Mononuclear cell (primary cell): ENCODE measurements at regions not wholly inside any gene's neighbourhood (a gene's known extent, or its start where the extent isn't known, plus 50 kb on each side); places are given as distances from the start of the nearest gene placed in this dataset.

ENCODE experiments used
- H3K27me3 ChIP-seq: 2 replicates; pipeline ENCODE4 v1.6.0; 2011; ENCODE audit warnings: low read length, control low read depth; ENCODE audit not compliant: insufficient read depth
- H3K4me1 ChIP-seq: 2 replicates; pipeline ENCODE4 v1.5.1; 2011; ENCODE audit warnings: mild to moderate bottlenecking, low read length, control low read depth; ENCODE audit not compliant: insufficient read depth
- H3K4me3 ChIP-seq: 2 replicates; pipeline ENCODE4 v1.5.1; 2011; ENCODE audit warnings: mild to moderate bottlenecking, low read length, moderate library complexity
- H3K9me3 ChIP-seq: 2 replicates; pipeline ENCODE4 v1.5.1; 2011; ENCODE audit warnings: low read depth, mild to moderate bottlenecking, control low read depth, low read length

- no peak overlapping the region for H3K4me3 ChIP-seq
- peaks cover 11% of the 10 kb centered on the region for H3K4me1 ChIP-seq
- no peaks in the 10 kb centered on the region for H3K9me3 ChIP-seq
- peaks cover 2% of the 10 kb centered on the region for H3K27me3 ChIP-seq
These were observed 79.9 kb upstream of the ABCC4 start for GRCh38 chr13:95381212-95381527.

- Histone ChIP-seq H3K4me1 (peaks cover 19% of the 10 kb centered on the region), H3K4me3 (no peak overlapping the region), H3K27me3 (peaks cover 2% of the 10 kb centered on the region), H3K9me3 (no peaks in the 10 kb centered on the region)
These were observed 81.2 kb upstream of the ABCC4 start for GRCh38 chr13:95382411-95382810.

DNA sequence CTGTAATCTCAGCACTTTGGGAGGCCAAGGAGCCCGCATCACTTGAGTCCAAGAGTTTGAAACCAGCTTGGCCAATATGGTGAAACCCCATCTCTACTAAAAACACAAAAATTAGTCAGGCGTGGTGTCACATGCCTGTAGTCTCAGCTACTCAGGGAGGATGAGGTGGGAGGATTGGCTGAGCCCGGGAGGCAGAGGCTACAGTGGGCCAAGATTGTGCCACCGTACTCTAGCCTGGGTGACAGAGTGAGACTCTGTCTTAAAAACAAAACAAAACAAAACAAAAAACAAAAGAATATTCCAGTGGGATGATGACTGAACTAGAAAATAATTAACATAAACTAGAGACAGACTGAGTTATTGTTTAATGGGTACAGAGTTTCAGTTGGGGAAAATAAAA is 81.7 kb upstream of the ABCC4 start:
- H3K9me3 ChIP-seq: no peaks in the 10 kb centered on the region
- H3K4me1 ChIP-seq: peaks cover 24% of the 10 kb centered on the region
- H3K4me3 ChIP-seq: no peak overlapping the region
- H3K27me3 ChIP-seq: peaks cover 2% of the 10 kb centered on the region

- peaks cover 2% of the 10 kb centered on the region for H3K27me3 ChIP-seq
- peaks cover 25% of the 10 kb centered on the region for H3K4me1 ChIP-seq
- H3K4me3 ChIP-seq: no peak overlapping the region
- no peaks in the 10 kb centered on the region for H3K9me3 ChIP-seq
These were observed 84.1 kb upstream of the ABCC4 start for GRCh38 chr13:95385373-95385772.

- peaks cover 24% of the 10 kb centered on the region for H3K4me1 ChIP-seq
- peaks cover 2% of the 10 kb centered on the region for H3K27me3 ChIP-seq
- no peaks in the 10 kb centered on the region for H3K9me3 ChIP-seq
- no peak overlapping the region for H3K4me3 ChIP-seq
These were observed 84.5 kb upstream of the ABCC4 start for GRCh38 chr13:95385798-95386197.

- Histone ChIP-seq H3K4me3 (no peak overlapping the region), H3K27me3 (peaks cover 2% of the 10 kb centered on the region), H3K9me3 (no peaks in the 10 kb centered on the region), H3K4me1 (peaks cover 21% of the 10 kb centered on the region)
These were observed 85.1 kb upstream of the ABCC4 start for GRCh38 chr13:95386370-95386769.

GRCh38 chr13:95387733-95388207 is 86.5 kb upstream of the ABCC4 start:
- H3K27me3 ChIP-seq: peaks cover 2% of the 10 kb centered on the region
- H3K9me3 ChIP-seq: no peaks in the 10 kb centered on the region
- peaks cover 21% of the 10 kb centered on the region for H3K4me1 ChIP-seq
- no peak overlapping the region for H3K4me3 ChIP-seq

GRCh38 chr13:95388420-95389079 is 87.3 kb upstream of the ABCC4 start:
- H3K9me3 ChIP-seq: no peaks in the 10 kb centered on the region
- peaks cover 21% of the 10 kb centered on the region for H3K4me1 ChIP-seq
- no peak overlapping the region for H3K4me3 ChIP-seq
- peaks cover 2% of the 10 kb centered on the region for H3K27me3 ChIP-seq

- Histone ChIP-seq H3K4me3 (no peak overlapping the region), H3K9me3 (no peaks in the 10 kb centered on the region), H3K27me3 (no peaks in the 10 kb centered on the region), H3K4me1 (peaks cover 12% of the 10 kb centered on the region)
These were observed 90.1 kb upstream of the ABCC4 start for GRCh38 chr13:95391362-95391761.

DNA sequence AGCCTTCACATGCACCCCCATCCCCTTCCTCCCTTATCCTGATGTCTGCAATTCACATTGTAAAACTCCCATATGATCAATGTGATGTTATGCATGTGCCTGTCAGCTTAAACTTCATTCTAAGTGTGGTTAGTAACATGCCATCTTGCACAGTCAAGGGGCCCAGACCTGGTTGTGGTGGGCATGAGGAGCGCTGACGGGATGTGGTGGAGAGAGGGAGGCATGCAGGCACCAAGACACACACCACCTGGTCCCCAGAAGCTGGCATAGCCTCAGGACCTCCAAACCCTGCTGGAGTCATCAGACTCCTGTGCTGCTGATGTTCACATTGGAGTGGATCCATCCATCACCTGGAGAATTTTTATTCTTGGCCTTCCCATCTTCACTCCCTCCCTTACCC is 90.5 kb upstream of the ABCC4 start:
- H3K4me3 ChIP-seq: no peak overlapping the region
- peaks cover 8% of the 10 kb centered on the region for H3K4me1 ChIP-seq
- no peaks in the 10 kb centered on the region for H3K27me3 ChIP-seq
- H3K9me3 ChIP-seq: no peaks in the 10 kb centered on the region

GRCh38 chr13:95392597-95392996 is 91.3 kb upstream of the ABCC4 start:
- Histone ChIP-seq H3K27me3 (no peaks in the 10 kb centered on the region), H3K4me1 (peaks cover 4% of the 10 kb centered on the region), H3K4me3 (no peak overlapping the region), H3K9me3 (no peaks in the 10 kb centered on the region)

DNA sequence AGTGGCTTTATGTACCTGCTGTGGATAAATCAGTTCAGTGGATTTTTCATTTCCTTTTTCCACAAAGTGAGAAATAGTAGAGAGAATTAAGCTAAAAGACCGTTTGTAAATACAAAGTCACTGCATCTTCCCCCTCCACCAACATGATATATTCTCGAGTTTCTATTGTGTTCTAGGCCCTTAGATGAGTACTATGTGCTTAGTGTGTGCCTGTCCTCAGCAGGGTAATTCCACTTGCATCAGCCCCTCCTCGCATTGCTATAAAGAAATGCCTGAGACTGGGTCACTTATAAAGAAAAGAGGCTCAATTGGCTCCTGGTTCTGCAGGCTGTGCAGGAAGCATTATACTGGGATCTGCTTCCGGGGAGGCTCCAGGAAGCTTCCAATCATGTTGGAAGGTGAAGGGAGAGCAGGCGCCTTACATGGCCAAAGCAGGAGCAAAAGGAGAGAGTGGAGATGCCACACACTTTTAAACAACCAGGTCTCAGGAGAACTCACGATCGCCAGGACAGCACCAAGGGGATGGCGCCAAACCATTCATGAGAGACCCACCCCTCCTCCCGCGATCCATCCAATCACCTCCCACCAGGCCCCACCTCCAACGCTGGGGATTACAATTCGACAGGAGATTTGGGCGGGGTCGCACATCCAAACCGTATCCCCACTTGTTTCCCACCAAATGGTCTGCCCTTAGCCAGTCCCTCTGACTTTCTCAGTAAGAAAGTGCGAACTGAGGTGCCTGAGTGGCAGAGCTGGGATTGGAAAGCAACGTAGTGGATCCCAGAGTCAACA is 102.3 kb upstream of the ABCC4 start:
- Histone ChIP-seq H3K4me3 (peak overlapping the region; percentile 3), H3K9me3 (no peaks in the 10 kb centered on the region), H3K4me1 (peaks cover 7% of the 10 kb centered on the region), H3K27me3 (no peaks in the 10 kb centered on the region)

GRCh38 chr13:95404141-95404882 is 103.1 kb upstream of the ABCC4 start:
- H3K4me1 ChIP-seq: peaks cover 7% of the 10 kb centered on the region
- no peaks in the 10 kb centered on the region for H3K9me3 ChIP-seq
- H3K27me3 ChIP-seq: no peaks in the 10 kb centered on the region
- peak overlapping the region; percentile 3 for H3K4me3 ChIP-seq

DNA sequence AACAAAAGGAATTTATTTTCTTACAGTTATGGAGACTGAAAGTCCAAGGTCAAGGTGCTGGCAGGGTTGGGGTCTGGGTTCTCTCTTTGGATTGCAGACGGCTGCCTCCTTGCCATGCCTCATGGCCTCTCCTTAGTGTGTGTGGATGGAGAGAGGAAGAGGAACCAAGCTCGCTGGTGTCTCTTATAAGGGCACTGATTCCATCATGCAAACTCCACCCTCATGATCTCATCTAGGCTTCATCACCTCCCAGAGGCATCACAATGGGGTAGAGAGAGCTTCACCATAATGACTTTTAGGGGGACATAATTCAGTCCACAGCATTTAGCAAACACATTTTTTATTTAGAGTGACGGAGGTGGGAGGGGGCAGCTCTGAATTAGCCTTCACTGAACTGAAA is 104.9 kb upstream of the ABCC4 start:
- no peak overlapping the region for H3K4me3 ChIP-seq
- H3K27me3 ChIP-seq: no peaks in the 10 kb centered on the region
- H3K4me1 ChIP-seq: peaks cover 7% of the 10 kb centered on the region
- H3K9me3 ChIP-seq: no peaks in the 10 kb centered on the region

DNA sequence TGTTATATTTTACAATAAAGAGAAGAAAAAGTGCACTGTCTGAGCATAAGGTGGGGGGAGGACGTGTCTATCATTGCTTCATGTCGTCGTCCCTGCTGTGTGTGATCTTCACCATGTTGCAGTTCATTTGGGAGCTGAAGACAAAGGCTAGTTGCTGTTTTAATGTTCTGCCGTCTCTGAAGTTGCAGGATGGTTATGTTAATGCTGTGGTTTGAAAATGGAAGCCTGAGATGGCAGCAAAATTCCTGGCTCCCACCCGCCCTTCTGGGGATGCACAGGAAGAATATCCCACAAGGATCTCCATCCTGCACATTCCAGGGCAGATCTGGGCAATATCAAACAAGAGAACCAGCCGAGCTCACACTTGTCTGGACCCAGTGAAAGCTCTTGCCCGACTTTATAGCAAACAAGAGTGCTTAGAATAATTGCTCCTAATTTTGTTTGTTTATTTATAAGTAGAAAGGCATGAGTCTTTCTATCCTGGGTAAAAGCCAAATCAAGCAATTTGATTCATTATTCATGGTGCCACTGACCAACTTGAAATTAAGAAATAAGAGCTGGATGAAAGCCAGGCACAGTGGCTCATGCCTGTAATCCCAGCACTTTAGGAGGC is 110.3 kb upstream of the ABCC4 start:
- Histone ChIP-seq H3K27me3 (no peaks in the 10 kb centered on the region), H3K4me1 (no peaks in the 10 kb centered on the region), H3K4me3 (no peak overlapping the region), H3K9me3 (no peaks in the 10 kb centered on the region)
